ENCODE measurements at regions not wholly inside any gene's neighbourhood (a gene's known extent, or its start where the extent isn't known, plus 50 kb on each side); places are given as distances from the start of the nearest gene placed in this dataset.

DNA sequence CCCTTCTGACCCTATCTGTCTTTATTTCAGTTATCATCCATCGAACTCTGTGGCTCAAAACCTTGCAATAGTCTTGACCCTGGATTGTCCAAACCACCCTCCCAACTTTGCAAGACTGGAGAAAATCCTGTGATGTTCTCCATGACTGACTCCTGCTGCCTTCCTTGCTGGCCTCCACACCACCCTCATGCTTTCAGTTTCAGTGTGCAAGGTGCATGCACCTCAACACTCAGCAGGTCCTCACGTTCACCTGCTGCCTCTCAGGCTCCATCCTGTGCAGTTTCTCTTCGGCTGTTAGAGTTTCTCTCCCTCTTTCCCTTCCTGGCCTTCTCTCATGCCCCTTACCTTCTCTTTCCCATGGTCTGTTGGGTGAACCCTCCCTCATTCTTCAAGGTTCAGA is 59.4 kb upstream of the ASIC2 start:
- H3K9me3 ChIP-seq (ENCODE audit: control insufficient read depth, insufficient read depth, low read length), result no peaks in the 10 kb centered on the region
- H3K27ac ChIP-seq (ENCODE audit: low read depth, low read length), result no peak overlapping the region
- WGBS (ENCODE audit: insufficient coverage), result 95% methylated on average over 3 of the region's 3 CpGs
- no peaks in the 10 kb centered on the region for H3K27me3 ChIP-seq (ENCODE audit: control insufficient read depth, insufficient read depth, low read length)
- H3K4me1 ChIP-seq (ENCODE audit: control insufficient read depth, insufficient read depth, low read length), result no peaks in the 10 kb centered on the region
- no peak for DNase-seq (ENCODE audit: low read depth in 4 of 6, low spot score in 6 of 6)
- no peaks in the 10 kb centered on the region for H3K36me3 ChIP-seq (ENCODE audit: control insufficient read depth, insufficient read depth, low read length)
- H3K4me3 ChIP-seq (ENCODE audit: low read depth, low read length), result no peak overlapping the region

DNA sequence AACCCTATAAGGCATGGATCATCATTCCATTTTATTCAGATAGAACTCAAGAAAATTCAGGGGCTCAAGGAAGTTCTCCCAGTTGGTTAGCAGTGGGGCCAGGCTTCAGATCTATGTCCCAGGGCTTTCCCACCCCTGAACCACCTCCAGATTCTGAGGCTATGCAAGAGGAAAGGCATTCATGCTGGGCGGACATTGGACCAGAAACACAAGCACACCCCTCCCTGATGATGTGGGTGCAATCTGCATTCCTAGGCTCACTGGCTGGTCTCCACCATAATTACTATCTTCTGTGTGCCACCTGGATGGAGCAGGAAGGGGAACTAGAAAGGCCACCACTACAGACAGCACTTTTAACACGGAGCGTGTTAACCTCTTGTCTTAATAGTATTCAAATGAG is 63.2 kb upstream of the ASIC2 start:
- H3K27me3 ChIP-seq (ENCODE audit: control insufficient read depth, insufficient read depth, low read length), result no peaks in the 10 kb centered on the region
- no peak overlapping the region for H3K4me3 ChIP-seq (ENCODE audit: low read depth, low read length)
- no peaks in the 10 kb centered on the region for H3K36me3 ChIP-seq (ENCODE audit: control insufficient read depth, insufficient read depth, low read length)
- WGBS (ENCODE audit: insufficient coverage), result no CpG with 5 or more reads among the region's 3 CpGs
- no peaks in the 10 kb centered on the region for H3K4me1 ChIP-seq (ENCODE audit: control insufficient read depth, insufficient read depth, low read length)
- DNase-seq (ENCODE audit: low read depth in 4 of 6, low spot score in 6 of 6), result no peak
- no peaks in the 10 kb centered on the region for H3K9me3 ChIP-seq (ENCODE audit: control insufficient read depth, insufficient read depth, low read length)
- no peak overlapping the region for H3K27ac ChIP-seq (ENCODE audit: low read depth, low read length)

DNA sequence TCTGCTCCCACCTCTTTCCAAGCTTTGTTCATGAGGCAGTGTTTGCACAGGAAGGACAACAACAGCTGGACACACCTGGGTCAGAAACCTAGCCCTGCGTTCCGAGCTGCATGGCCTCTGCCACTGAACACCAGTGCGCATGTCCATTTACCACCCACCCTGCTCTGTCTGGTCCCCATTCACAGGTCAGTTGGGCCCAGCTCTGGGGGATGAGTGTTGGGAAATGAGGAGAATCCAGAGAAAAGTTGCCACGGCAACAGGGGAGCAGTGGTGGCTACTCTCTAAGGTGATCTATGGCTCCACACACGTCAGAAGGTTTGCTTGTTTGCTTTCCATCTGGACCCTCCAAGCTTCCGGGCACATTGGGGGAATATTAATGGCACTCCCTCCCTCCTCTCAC is 70.4 kb upstream of the ASIC2 start:
- no peak overlapping the region for H3K4me3 ChIP-seq (ENCODE audit: low read depth, low read length)
- 59% methylated on average over 6 of the region's 6 CpGs for WGBS (ENCODE audit: insufficient coverage)
- no peaks in the 10 kb centered on the region for H3K36me3 ChIP-seq (ENCODE audit: control insufficient read depth, insufficient read depth, low read length)
- H3K4me1 ChIP-seq (ENCODE audit: control insufficient read depth, insufficient read depth, low read length), result no peaks in the 10 kb centered on the region
- peak in 1 of 6 donors; percentile 53 for DNase-seq (ENCODE audit: low read depth in 4 of 6, low spot score in 6 of 6)
- no peak overlapping the region for H3K27ac ChIP-seq (ENCODE audit: low read depth, low read length)
- H3K9me3 ChIP-seq (ENCODE audit: control insufficient read depth, insufficient read depth, low read length), result no peaks in the 10 kb centered on the region
- no peaks in the 10 kb centered on the region for H3K27me3 ChIP-seq (ENCODE audit: control insufficient read depth, insufficient read depth, low read length)

DNA sequence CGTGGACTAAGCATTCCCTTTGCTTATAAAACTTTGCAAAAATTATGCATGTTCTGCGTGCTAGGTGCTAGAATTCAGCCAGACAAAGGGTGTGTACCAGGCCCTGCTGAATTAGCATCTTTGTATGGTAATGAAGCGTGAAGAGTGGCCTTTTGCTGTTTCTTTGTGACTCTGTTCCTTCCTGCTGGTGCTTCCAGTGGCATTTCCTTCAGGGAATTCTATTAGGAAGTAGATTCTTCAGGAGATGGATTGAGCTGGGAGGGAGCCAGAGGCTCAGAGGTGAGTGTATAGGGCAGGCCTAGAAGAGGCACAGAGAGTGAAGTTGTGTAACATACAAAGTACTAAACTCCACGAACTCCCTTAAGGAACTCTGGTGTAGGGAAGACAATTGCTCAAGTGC is 73.9 kb upstream of the ASIC2 start:
- Histone ChIP-seq H3K36me3 (ENCODE audit: control insufficient read depth, insufficient read depth, low read length) (no peaks in the 10 kb centered on the region), H3K4me1 (ENCODE audit: control insufficient read depth, insufficient read depth, low read length) (no peaks in the 10 kb centered on the region), H3K27me3 (ENCODE audit: control insufficient read depth, insufficient read depth, low read length) (no peaks in the 10 kb centered on the region), H3K27ac (ENCODE audit: low read depth, low read length) (no peak overlapping the region), H3K4me3 (ENCODE audit: low read depth, low read length) (no peak overlapping the region), H3K9me3 (ENCODE audit: control insufficient read depth, insufficient read depth, low read length) (no peaks in the 10 kb centered on the region)
- 31% methylated on average over 3 of the region's 4 CpGs for WGBS (ENCODE audit: insufficient coverage)
- DNase-seq (ENCODE audit: low read depth in 4 of 6, low spot score in 6 of 6), result no peak

DNA sequence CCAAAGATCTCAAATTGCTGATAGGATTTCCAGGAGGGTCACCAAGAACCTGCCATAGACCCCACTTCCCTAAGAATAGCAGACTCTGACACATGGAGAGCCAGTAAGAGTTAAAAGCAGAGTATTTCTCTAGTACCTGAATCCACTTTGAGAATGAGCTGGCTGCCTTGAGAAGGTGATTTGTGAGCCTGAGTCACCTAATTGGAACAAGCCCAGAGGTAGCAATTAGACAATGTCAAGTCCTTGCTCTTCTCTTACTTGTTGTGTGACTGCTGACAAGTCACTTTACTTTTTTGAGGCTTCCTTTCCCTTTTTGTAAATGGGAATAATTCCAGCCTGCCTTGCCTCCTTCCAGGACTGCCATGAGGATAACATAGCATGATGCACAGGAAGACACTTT is 76.1 kb upstream of the ASIC2 start:
- H3K4me1 ChIP-seq (ENCODE audit: control insufficient read depth, insufficient read depth, low read length), result no peaks in the 10 kb centered on the region
- no peak overlapping the region for H3K27ac ChIP-seq (ENCODE audit: low read depth, low read length)
- H3K36me3 ChIP-seq (ENCODE audit: control insufficient read depth, insufficient read depth, low read length), result no peaks in the 10 kb centered on the region
- no peak overlapping the region for H3K4me3 ChIP-seq (ENCODE audit: low read depth, low read length)
- peak in 1 of 6 donors; percentile 42 for DNase-seq (ENCODE audit: low read depth in 4 of 6, low spot score in 6 of 6)
- no peaks in the 10 kb centered on the region for H3K9me3 ChIP-seq (ENCODE audit: control insufficient read depth, insufficient read depth, low read length)
- H3K27me3 ChIP-seq (ENCODE audit: control insufficient read depth, insufficient read depth, low read length), result no peaks in the 10 kb centered on the region

DNA sequence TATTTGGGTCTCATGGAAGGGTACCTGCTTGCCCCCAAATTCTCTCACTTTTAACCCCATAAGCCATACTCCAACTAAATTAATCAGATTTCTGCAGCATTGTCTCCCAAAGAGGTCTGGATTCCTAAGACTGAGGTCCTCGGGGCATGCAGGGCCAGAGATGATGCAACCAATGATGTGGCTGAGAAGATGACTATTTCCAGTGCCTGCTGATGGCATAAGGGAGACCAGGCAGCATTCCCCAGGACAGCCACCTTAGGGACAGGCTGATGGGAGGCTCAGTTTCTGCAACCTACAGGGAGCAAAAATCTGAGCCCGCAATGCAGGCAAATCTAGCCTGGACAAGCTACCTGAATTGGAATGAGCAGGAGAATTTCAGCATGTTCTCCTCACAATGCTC is 76.8 kb upstream of the ASIC2 start:
- WGBS (ENCODE audit: insufficient coverage), result 79% methylated on average over 2 of the region's 2 CpGs
- Histone ChIP-seq H3K4me1 (ENCODE audit: control insufficient read depth, insufficient read depth, low read length) (no peaks in the 10 kb centered on the region), H3K36me3 (ENCODE audit: control insufficient read depth, insufficient read depth, low read length) (no peaks in the 10 kb centered on the region)

DNA sequence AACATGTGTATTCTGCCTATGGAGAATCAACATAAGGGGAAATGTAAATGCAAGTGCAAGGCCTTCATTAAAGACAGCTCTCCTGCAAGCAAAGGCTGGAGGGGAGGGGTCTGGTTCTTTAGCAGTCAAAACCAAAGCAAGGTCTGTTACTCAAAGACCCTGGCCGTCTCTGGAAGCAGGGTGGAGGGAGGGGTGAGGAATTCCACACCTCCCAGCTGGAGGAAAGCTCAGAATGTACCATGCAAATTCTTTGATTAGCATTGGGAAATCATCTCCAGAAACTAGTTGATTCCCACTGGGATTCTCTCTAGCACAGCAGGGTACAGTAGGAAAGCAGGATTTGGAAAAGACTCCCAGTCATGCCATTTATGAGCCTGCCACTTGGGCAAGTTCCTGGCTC is 77.3 kb upstream of the ASIC2 start:
- no CpG with 5 or more reads among the region's 1 CpG for WGBS (ENCODE audit: insufficient coverage)

More for the DNA sequence above, 76.8 kb upstream of the ASIC2 start:
- no peak overlapping the region for H3K27ac ChIP-seq (ENCODE audit: low read depth, low read length)
- DNase-seq (ENCODE audit: low read depth in 4 of 6, low spot score in 6 of 6), result no peak
- H3K9me3 ChIP-seq (ENCODE audit: control insufficient read depth, insufficient read depth, low read length), result no peaks in the 10 kb centered on the region
- H3K27me3 ChIP-seq (ENCODE audit: control insufficient read depth, insufficient read depth, low read length), result no peaks in the 10 kb centered on the region
- no peak overlapping the region for H3K4me3 ChIP-seq (ENCODE audit: low read depth, low read length)

DNA sequence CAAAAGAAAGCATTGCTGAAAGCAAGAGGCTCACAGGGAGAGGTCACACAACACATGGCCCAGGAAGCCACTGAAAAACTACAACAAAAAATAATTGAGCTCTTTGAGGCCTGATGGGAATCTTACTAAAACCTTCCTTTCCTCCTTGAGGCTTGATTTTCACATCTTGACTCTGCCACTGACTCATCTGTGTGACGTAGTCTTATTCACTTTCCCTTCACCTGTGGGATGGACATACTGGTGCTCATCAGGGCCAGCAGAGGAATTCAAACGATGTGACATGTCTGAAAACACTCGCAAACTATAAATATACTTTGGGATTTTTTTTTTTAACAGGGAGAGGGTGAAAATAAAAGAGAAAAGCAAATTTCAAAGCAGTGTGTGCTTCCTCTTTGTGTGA is 78.3 kb upstream of the ASIC2 start:
- no peaks in the 10 kb centered on the region for H3K36me3 ChIP-seq (ENCODE audit: control insufficient read depth, insufficient read depth, low read length)
- no peaks in the 10 kb centered on the region for H3K9me3 ChIP-seq (ENCODE audit: control insufficient read depth, insufficient read depth, low read length)
- no peak for DNase-seq (ENCODE audit: low read depth in 4 of 6, low spot score in 6 of 6)
- H3K27me3 ChIP-seq (ENCODE audit: control insufficient read depth, insufficient read depth, low read length), result no peaks in the 10 kb centered on the region
- H3K4me1 ChIP-seq (ENCODE audit: control insufficient read depth, insufficient read depth, low read length), result no peaks in the 10 kb centered on the region
- WGBS (ENCODE audit: insufficient coverage), result 80% methylated on average over 1 of the region's 3 CpGs
- H3K4me3 ChIP-seq (ENCODE audit: low read depth, low read length), result no peak overlapping the region
- H3K27ac ChIP-seq (ENCODE audit: low read depth, low read length), result no peak overlapping the region

More for the DNA sequence above, 77.3 kb upstream of the ASIC2 start:
- Histone ChIP-seq H3K36me3 (ENCODE audit: control insufficient read depth, insufficient read depth, low read length) (no peaks in the 10 kb centered on the region), H3K9me3 (ENCODE audit: control insufficient read depth, insufficient read depth, low read length) (no peaks in the 10 kb centered on the region), H3K27me3 (ENCODE audit: control insufficient read depth, insufficient read depth, low read length) (no peaks in the 10 kb centered on the region), H3K4me3 (ENCODE audit: low read depth, low read length) (no peak overlapping the region), H3K4me1 (ENCODE audit: control insufficient read depth, insufficient read depth, low read length) (no peaks in the 10 kb centered on the region), H3K27ac (ENCODE audit: low read depth, low read length) (no peak overlapping the region)
- no peak for DNase-seq (ENCODE audit: low read depth in 4 of 6, low spot score in 6 of 6)

DNA sequence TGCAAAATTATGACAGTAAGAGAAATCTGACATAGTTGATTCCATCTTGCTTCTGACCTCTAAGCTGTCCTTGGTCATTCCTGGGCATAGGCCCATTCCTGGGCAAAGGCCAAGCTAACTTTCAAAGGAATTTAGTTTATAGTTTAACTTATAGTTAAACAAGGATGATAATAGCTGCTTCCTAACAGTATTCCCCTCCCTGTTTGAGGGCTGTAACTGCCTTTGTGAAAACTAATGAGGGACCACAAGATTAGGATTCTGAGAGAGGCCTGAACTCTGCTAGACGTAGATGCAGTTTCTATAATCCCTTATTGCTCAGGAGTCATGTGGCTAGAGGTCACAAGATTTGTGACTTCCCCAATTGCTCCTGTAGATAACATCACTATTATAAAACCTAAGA is 80.2 kb upstream of the ASIC2 start:
- no peaks in the 10 kb centered on the region for H3K27me3 ChIP-seq (ENCODE audit: control insufficient read depth, insufficient read depth, low read length)
- no peak overlapping the region for H3K4me3 ChIP-seq (ENCODE audit: low read depth, low read length)
- H3K4me1 ChIP-seq (ENCODE audit: control insufficient read depth, insufficient read depth, low read length), result peaks cover 2% of the 10 kb centered on the region
- H3K9me3 ChIP-seq (ENCODE audit: control insufficient read depth, insufficient read depth, low read length), result no peaks in the 10 kb centered on the region
- no peaks in the 10 kb centered on the region for H3K36me3 ChIP-seq (ENCODE audit: control insufficient read depth, insufficient read depth, low read length)
- no peak overlapping the region for H3K27ac ChIP-seq (ENCODE audit: low read depth, low read length)
- no CpG with 5 or more reads among the region's 1 CpG for WGBS (ENCODE audit: insufficient coverage)
- DNase-seq (ENCODE audit: low read depth in 4 of 6, low spot score in 6 of 6), result no peak

DNA sequence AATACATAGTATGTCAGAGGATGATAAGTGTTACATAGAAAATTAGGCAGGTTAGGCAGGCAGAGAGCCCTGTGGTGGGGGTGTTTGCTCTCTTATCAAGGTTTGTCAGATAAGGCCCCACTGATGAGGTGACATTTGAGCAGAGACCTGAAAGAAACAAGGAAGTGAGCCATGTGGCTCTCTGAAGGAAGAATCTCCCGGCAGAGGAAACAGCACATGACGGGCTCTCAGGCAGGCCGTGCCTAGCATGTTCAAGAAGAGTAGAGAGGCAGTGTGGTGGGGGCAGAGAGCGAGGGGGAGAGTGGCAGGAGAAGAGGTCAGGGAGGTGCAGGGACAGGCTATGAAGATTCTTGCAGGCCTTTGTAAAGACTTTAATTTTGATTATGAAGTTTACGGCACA is 82.0 kb upstream of the ASIC2 start:
- H3K27me3 ChIP-seq (ENCODE audit: control insufficient read depth, insufficient read depth, low read length), result no peaks in the 10 kb centered on the region
- peaks cover 4% of the 10 kb centered on the region for H3K4me1 ChIP-seq (ENCODE audit: control insufficient read depth, insufficient read depth, low read length)
- H3K4me3 ChIP-seq (ENCODE audit: low read depth, low read length), result no peak overlapping the region
- DNase-seq (ENCODE audit: low read depth in 4 of 6, low spot score in 6 of 6), result no peak
- no peaks in the 10 kb centered on the region for H3K36me3 ChIP-seq (ENCODE audit: control insufficient read depth, insufficient read depth, low read length)
- WGBS (ENCODE audit: insufficient coverage), result 68% methylated on average over 5 of the region's 5 CpGs
- H3K27ac ChIP-seq (ENCODE audit: low read depth, low read length), result no peak overlapping the region
- no peaks in the 10 kb centered on the region for H3K9me3 ChIP-seq (ENCODE audit: control insufficient read depth, insufficient read depth, low read length)
